ENCODE measurements at regions not wholly inside any gene's neighbourhood (a gene's known extent, or its start where the extent isn't known, plus 50 kb on each side); places are given as distances from the start of the nearest gene placed in this dataset.

DNA sequence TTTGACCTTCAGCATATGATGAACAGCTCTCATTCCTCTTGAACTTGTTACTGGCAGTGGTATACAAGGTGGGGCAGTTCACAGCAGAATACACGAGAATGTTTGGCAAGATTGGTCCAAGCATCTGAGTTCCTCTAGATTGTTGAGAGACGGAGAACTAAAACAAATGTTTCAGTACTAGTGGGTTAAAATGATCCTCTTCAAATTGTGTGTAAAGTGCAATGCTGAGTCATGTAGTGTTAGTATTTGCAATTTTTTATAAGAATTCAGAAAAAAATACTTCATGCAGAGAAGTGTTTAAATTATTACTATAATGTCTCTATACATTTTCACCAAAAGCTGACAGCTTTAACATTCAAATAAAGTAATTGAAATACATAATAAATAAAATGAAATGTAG is 879.8 kb downstream of the TFAP2A start:
- H3K4me3 ChIP-seq (ENCODE audit: low read depth, low read length), result no peak overlapping the region
- TF ChIP-seq, protein P1, sequence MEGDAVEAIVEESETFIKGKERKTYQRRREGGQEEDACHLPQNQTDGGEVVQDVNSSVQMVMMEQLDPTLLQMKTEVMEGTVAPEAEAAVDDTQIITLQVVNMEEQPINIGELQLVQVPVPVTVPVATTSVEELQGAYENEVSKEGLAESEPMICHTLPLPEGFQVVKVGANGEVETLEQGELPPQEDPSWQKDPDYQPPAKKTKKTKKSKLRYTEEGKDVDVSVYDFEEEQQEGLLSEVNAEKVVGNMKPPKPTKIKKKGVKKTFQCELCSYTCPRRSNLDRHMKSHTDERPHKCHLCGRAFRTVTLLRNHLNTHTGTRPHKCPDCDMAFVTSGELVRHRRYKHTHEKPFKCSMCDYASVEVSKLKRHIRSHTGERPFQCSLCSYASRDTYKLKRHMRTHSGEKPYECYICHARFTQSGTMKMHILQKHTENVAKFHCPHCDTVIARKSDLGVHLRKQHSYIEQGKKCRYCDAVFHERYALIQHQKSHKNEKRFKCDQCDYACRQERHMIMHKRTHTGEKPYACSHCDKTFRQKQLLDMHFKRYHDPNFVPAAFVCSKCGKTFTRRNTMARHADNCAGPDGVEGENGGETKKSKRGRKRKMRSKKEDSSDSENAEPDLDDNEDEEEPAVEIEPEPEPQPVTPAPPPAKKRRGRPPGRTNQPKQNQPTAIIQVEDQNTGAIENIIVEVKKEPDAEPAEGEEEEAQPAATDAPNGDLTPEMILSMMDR (IDR thresholded peaks at IDR 0.05; ENCODE audit: low read depth, low read length), result no peak

DNA sequence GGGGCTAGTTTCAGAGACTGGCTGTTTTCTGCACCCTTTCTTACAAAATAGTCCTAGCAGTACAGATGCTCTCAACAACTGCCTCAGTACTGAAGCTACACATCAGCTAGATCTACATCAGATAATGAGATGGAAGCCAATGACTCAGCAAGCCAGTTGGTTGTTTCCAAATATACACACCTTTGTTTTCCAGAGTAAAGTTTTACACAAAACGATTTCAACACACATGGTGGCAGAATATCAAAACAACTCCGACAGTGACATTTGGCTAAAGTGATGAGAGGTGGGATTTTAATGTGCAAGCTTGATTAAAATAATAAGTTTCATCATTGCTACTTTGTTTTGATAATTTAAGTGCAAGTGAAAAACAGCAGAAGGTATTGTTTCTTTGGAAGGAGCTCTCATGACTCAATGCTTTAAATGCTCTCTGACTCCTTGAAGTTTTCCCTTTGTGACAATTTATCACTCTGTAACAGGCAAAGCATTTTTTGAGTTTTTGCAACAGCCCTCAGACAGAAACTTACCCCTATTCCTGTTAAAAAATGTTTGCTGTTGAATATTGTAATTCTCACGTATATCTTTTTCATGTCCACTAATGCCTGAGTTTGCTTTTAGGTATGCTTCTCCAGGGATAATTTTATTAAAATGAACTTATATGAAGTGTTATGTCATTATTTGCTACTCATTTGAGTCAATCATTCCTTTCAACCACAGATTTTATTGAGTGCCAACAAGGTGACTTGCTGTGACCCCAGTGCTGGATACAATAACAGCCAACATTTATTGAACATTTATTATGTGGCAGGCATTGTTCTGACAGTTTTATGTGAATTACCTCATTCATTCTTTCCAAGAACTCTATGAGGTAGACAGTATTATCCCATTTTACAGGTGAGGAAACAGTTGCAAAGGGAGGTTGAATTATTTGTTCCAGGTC is 882.0 kb downstream of the TFAP2A start:
- TF ChIP-seq, protein P1 (IDR thresholded peaks at IDR 0.05; ENCODE audit: low read depth, low read length), result no peak
- H3K4me3 ChIP-seq (ENCODE audit: low read depth, low read length), result no peak overlapping the region

DNA sequence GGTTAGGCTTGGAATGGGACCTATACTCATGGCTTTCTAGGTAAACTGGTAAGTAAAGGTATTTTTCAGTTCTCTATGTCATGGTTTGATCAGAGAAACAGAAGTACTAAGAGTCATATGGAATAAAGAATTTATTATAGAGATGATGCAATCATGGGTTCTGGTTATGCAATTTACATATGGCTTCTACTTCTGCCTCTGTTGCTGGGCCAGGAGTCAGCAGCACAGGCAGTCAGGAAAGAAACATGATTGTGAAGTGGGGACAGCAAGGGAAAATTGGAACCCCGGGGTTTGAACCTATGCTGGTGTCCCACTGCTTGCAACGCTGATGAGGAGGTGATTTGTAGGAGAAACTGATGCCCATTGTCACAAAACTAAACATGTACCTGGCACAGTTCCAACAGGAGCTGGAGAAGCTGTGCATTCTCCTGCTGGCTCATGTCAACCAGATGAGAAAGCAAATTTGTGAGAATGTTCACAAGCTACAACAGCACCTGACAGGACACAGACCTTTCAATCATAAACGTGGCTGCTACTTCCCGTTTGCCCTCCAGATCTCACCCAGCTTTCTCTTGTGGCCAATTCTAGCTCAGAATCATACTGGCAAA is 887.1 kb downstream of the TFAP2A start:
- TF ChIP-seq, protein P1 (IDR thresholded peaks at IDR 0.05; ENCODE audit: low read depth, low read length), result no peak
- no peak overlapping the region for H3K4me3 ChIP-seq (ENCODE audit: low read depth, low read length)

DNA sequence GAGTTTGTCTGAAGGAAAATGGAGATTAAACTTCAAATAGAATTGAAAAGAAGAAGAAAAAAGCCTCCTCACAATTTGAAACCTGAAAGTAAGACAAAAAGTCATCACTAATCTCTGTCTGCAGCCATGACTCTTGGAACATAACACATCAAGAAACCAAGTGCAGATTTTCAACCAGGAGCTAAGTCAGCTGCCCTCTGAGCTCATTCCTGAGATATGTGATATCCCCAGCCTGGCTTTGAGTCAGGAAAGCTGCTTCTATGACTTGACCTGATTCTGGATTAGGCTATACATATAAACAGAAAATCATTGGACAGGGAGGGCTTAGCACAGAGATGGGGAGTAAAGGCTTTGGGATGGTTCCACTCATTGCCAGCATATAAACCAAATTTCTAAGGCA is 891.4 kb downstream of the TFAP2A start:
- H3K4me3 ChIP-seq (ENCODE audit: low read depth, low read length), result no peak overlapping the region
- TF ChIP-seq, protein P1 (IDR thresholded peaks at IDR 0.05; ENCODE audit: low read depth, low read length), result no peak

DNA sequence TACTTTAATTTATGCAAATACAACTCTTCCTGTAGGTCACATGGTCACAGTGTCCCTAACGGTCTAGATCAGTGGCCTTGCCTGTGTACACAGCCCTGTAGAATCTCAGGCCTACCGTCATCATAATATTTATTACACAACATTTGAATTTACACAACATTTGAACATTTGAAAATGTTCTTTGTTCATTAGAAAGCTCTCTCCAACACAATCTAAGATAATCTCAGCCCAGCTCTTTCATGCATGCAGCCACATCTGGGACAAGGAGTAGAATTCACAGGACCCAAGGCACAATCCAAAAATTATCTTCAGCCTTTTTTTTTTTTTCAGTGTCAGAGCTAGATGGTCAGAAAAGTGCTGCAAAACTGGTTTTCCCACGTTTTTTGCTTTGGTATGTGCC is 892.8 kb downstream of the TFAP2A start:
- TF ChIP-seq, protein P1 (IDR thresholded peaks at IDR 0.05; ENCODE audit: low read depth, low read length), result no peak
- H3K4me3 ChIP-seq (ENCODE audit: low read depth, low read length), result no peak overlapping the region

DNA sequence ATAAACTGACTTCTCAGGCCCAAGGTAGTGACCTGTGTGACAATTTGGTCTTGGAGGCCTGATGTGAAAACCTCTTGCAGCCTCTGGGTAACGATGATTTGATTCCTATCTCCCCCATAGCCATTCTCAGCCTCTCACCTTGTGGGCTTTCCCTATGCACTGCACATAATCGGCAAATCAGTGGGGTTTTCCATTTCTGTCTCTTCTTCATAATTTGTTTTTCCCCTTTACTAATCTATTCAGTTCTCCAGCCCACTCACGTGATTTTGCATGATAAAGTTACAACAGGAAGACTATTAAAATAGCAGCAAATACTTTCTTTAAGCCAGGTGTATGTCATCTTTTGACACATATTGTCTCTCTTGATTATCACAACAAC is 893.7 kb downstream of the TFAP2A start:
- H3K4me3 ChIP-seq (ENCODE audit: low read depth, low read length), result no peak overlapping the region
- TF ChIP-seq, protein P1 (IDR thresholded peaks at IDR 0.05; ENCODE audit: low read depth, low read length), result no peak

All from WI38 (cell line).